ENCODE measurements at regions not wholly inside any gene's neighbourhood (a gene's known extent, or its start where the extent isn't known, plus 50 kb on each side); places are given as distances from the start of the nearest gene placed in this dataset.

GRCh38 chr14:104429291-104429861 lies 150.2 kb upstream of the C14orf180 start:
- TF ChIP-seq EZH2 (IDR thresholded peaks at IDR 0.05; ENCODE audit: borderline replicate concordance, insufficient read depth, low read depth, low read length, poor library complexity, severe bottlenecking) (no peak), CTCF (IDR thresholded peaks at IDR 0.05) (no peak)
